ENCODE measurements at regions not wholly inside any gene's neighbourhood (a gene's known extent, or its start where the extent isn't known, plus 50 kb on each side); places are given as distances from the start of the nearest gene placed in this dataset.
"Not testable (repeated sequence)": the region's sequence is repeated elsewhere in the genome, so short reads cannot be mapped to it uniquely, and the experiment has no call there.

GRCh38 chrX:96128058-96128457, 556.6 kb upstream of the DIAPH2 start:
- not testable (repeated sequence) for TF ChIP-seq CTCF (IDR thresholded peaks at IDR 0.05; ENCODE audit: low read depth, low read length, poor library complexity, severe bottlenecking); EZH2phosphoT487 (IDR thresholded peaks at IDR 0.05; ENCODE audit: borderline replicate concordance, low read length)

Data from DOHH2 (cell line).